Type B pancreatic cell (in vitro differentiated cells): ENCODE measurements at regions not wholly inside any gene's neighbourhood (a gene's known extent, or its start where the extent isn't known, plus 50 kb on each side); places are given as distances from the start of the nearest gene placed in this dataset.

ENCODE experiments used
- DNase-seq: peaks from one replicate; pipeline ENCODE4 v3.0.0; 2021; ENCODE audit warnings: mixed read lengths; ENCODE audit not compliant: unreplicated experiment; ENCODE audit errors: extremely low spot score
- H3K27ac Mint-ChIP-seq: 2 replicates; pipeline ENCODE4 v1.8.0; 2021; ENCODE audit warnings: mild to moderate bottlenecking, mixed read lengths
- H3K27me3 Mint-ChIP-seq: 2 replicates; pipeline ENCODE4 v1.8.0; 2021; ENCODE audit warnings: mixed read lengths
- H3K36me3 Mint-ChIP-seq: 2 replicates; pipeline ENCODE4 v1.8.0; 2021; ENCODE audit warnings: mixed read lengths
- H3K4me1 Mint-ChIP-seq: one replicate; pipeline ENCODE4 v1.8.0; 2021; ENCODE audit warnings: mixed read lengths; ENCODE audit not compliant: unreplicated experiment
- H3K4me3 Mint-ChIP-seq: 2 replicates; pipeline ENCODE4 v1.8.0; 2021; ENCODE audit warnings: mild to moderate bottlenecking, mixed read lengths
- H3K9me3 Mint-ChIP-seq: 2 replicates; pipeline ENCODE4 v1.8.0; 2021; ENCODE audit warnings: mixed read lengths
- CTCF ChIP-seq: fragments of 200-600 bp; sonication (generic); conservative IDR thresholded peaks from 2 replicates; pipeline ENCODE4 v1.5.0; 2021; ENCODE audit warnings: antibody characterized with exemption, mild to moderate bottlenecking

DNA sequence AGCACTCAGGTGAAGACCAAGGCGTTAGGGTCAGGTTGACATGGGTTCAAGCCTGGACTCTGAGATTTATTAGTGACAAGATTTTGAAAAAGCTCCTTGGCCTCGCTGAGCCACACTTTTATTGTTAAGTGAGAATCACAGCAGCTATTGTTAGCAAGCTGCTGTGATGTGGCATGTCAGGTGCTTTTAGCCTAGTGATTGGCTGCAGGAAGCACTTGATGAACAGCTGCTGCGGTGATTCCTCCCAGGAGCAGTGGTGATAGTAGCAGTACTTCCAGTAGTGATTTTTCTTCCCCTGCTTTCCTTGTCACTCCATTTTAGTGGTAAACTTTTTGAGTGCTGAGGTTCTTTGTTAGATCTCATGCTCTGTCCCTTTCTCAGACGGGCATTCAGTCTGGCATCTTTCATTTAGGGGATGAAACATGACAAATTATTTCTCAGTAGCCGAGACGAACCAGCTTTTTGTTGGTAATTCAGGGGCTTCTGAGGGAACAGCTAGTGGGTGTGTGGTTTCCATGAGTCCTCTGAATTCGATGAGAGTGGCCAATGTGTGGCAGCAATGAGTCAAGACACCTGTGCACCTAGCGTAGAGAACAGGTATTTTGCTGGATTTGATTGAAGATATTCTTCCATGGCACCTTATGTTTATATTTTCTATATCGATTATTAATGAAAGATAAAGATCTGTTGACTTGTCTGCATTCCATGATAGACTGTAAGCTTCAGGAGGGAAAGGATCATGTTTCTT lies 696.7 kb downstream of the DHX35 start:
- Mint-ChIP-seq H3K27me3 (peaks cover under 1% of the 10 kb centered on the region), H3K4me3 (no peak overlapping the region), H3K36me3 (no peaks in the 10 kb centered on the region), H3K27ac (no peak overlapping the region), H3K4me1 (no peaks in the 10 kb centered on the region), H3K9me3 (no peaks in the 10 kb centered on the region)
- DNase-seq = no peak
- TF ChIP-seq CTCF = no peak

GRCh38 chr20:39654171-39654570 lies 692.0 kb downstream of the DHX35 start:
- no peaks in the 10 kb centered on the region for H3K9me3 Mint-ChIP-seq
- no peak overlapping the region for H3K27ac Mint-ChIP-seq
- H3K27me3 Mint-ChIP-seq = peaks cover 22% of the 10 kb centered on the region
- DNase-seq = no peak
- TF ChIP-seq CTCF = no peak
- H3K36me3 Mint-ChIP-seq = no peaks in the 10 kb centered on the region
- peaks cover 6% of the 10 kb centered on the region for H3K4me1 Mint-ChIP-seq
- H3K4me3 Mint-ChIP-seq = no peak overlapping the region

DNA sequence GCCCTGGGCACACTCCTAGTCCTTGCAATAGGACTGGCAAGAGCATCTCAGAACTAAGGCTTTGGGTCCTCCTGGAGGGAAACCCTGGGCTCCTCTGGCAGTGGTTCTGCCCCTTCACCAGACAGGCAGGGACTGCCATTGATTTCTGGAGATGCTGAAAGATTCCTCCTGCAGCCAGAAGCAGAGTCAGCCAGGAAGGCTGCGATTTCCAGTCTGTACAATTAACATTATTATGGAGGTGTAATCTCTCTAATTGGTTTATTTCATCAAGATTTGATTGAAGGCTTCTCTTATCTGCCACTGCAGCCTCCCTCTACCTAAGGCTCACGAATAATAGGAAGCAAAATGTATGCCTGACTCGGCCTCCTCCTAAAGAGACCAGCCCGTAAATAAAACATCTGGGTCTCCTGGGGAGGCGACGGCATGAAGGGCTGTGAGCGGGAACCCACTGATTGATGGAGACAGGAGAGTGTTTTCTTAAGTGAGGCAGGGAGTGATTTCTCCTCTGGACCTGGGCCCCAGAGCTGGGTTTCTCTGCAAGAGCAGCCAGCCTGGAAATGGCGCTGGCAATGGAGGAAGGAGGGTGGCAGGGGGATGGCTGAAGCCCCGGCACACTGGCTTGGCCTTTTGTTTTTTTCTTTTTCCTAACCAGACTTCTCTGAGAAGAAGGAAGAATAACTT lies 689.6 kb downstream of the DHX35 start:
- peaks cover 22% of the 10 kb centered on the region for H3K27me3 Mint-ChIP-seq
- no peak overlapping the region for H3K4me3 Mint-ChIP-seq
- DNase-seq = no peak
- TF ChIP-seq CTCF = no peak
- H3K36me3 Mint-ChIP-seq = no peaks in the 10 kb centered on the region
- H3K9me3 Mint-ChIP-seq = no peaks in the 10 kb centered on the region
- no peak overlapping the region for H3K27ac Mint-ChIP-seq
- H3K4me1 Mint-ChIP-seq = peaks cover 12% of the 10 kb centered on the region

- Mint-ChIP-seq H3K36me3 (no peaks in the 10 kb centered on the region), H3K4me1 (peaks cover 30% of the 10 kb centered on the region), H3K27me3 (peaks cover 15% of the 10 kb centered on the region), H3K9me3 (no peaks in the 10 kb centered on the region), H3K4me3 (no peak overlapping the region), H3K27ac (no peak overlapping the region)
- no peak for TF ChIP-seq CTCF
- DNase-seq = no peak
These were observed 684.8 kb downstream of the DHX35 start for GRCh38 chr20:39646874-39647413.

DNA sequence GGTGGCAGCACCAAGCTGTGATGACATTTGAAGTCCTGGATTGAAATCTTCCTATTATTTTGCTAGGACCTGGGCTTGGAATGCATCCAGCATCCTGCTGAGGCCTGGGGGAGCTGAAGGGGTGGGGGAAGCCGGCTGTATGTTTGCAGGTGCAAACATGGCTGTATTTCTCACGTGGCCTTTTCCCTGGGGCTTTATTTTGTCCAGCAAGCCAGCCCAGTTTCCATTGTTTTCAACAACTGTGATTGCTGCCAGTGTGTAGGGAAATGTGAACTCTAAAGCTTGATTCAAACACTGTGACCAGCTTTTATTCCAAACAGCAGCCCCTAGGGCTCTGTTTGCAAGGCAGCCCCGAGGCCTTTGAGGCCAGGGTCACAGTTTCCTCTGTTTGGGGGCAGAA lies 683.0 kb downstream of the DHX35 start:
- H3K27ac Mint-ChIP-seq = no peak overlapping the region
- TF ChIP-seq CTCF = no peak

More for the DNA sequence above, 683.0 kb downstream of the DHX35 start:
- Mint-ChIP-seq H3K36me3 (no peaks in the 10 kb centered on the region), H3K9me3 (no peaks in the 10 kb centered on the region), H3K4me3 (no peak overlapping the region), H3K4me1 (peaks cover 27% of the 10 kb centered on the region), H3K27me3 (peaks cover 9% of the 10 kb centered on the region)
- no peak for DNase-seq
